WI38 (cell line): ENCODE measurements at regions not wholly inside any gene's neighbourhood (a gene's known extent, or its start where the extent isn't known, plus 50 kb on each side); places are given as distances from the start of the nearest gene placed in this dataset.

Source experiments
- H3K4me3 ChIP-seq: 2 replicates; pipeline ENCODE4 v1.5.1; 2011; ENCODE audit warnings: low read depth, mild to moderate bottlenecking, control low read depth, low read length
- TF ChIP-seq, protein P1 (sequence below): IDR thresholded peaks from 2 replicates; pipeline ENCODE4 v1.5.1; 2012; ENCODE audit warnings: low read depth, mild to moderate bottlenecking, control low read depth, low read length

DNA sequence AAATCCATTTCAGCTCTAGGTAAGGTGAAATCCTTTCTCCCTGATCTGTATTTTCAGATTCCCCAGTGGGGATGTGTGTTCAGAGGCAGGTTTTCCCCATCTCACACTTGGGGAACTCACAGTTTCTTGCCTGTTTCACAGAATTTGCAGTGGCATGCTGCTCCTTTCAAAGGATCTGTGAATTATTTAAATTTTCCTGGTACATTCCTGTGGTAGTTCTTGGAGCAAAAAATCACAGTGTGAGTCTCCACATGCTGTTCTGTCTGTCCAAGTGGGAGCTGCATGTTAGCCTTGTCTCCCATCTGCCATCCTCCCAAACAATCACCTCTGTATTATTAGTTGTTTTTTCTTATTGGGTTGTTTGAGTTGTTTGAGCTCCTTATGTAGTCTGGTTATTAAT, 372.9 kb downstream of the ARL6IP6 start:
- no peak overlapping the region for H3K4me3 ChIP-seq
- TF ChIP-seq, protein P1, sequence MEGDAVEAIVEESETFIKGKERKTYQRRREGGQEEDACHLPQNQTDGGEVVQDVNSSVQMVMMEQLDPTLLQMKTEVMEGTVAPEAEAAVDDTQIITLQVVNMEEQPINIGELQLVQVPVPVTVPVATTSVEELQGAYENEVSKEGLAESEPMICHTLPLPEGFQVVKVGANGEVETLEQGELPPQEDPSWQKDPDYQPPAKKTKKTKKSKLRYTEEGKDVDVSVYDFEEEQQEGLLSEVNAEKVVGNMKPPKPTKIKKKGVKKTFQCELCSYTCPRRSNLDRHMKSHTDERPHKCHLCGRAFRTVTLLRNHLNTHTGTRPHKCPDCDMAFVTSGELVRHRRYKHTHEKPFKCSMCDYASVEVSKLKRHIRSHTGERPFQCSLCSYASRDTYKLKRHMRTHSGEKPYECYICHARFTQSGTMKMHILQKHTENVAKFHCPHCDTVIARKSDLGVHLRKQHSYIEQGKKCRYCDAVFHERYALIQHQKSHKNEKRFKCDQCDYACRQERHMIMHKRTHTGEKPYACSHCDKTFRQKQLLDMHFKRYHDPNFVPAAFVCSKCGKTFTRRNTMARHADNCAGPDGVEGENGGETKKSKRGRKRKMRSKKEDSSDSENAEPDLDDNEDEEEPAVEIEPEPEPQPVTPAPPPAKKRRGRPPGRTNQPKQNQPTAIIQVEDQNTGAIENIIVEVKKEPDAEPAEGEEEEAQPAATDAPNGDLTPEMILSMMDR, result no peak

DNA sequence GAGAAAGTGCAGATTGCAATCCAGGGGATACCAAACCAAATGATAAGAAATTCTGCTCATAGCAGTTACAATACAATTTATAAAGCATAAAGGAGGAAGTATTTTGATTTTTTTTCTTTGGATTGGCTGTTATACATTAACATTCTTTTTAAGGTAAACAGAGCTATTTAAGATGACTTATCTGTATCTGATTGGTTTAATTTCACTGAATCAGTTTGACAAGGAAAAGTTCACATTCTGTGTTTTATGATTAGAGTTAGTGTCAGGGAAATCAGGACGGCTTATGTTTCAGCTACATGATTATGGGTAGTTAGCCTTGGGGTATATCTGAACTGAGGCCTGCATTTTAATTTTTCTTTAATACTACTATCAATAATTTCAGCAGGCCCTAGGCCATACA, 360.9 kb downstream of the ARL6IP6 start:
- TF ChIP-seq, protein P1, result no peak
- no peak overlapping the region for H3K4me3 ChIP-seq

DNA sequence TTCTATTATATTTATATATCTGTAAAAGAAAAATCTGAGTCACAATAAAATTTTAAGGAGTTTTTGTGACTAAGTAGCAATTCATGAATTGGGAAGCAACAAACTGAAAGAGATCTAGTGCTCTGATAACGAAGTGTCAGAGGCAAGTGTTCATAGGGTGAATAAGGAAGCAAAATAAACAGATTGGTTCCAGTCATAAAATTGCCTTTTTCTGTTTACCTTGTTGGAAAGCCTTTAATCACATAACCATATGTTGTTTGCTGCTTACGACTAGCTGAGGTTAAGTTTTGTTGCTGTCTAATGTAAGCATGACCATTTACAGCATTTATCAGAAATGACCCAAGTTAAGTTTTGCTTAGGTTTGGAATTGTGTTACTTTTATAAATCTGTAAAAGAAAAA, 358.9 kb downstream of the ARL6IP6 start:
- TF ChIP-seq, protein P1, result no peak
- no peak overlapping the region for H3K4me3 ChIP-seq

DNA sequence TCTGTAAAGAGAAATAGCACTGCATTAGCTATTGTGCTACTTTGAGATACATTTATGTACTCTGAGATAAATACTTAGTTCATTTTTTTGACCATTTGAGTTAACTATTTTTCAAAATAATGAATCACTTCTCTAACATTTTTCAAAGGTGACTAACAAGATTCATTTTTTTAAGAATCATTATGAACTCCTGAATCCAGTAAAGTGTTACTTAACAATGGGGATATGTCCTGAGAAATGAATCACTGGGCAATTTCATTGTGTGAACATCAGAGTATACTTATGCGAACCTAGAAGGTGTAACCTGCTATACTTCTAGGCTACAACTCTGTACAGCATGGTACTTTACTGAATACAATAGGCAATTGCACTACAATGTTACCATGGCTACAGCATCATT, 355.8 kb downstream of the ARL6IP6 start:
- TF ChIP-seq, protein P1, result no peak
- no peak overlapping the region for H3K4me3 ChIP-seq

DNA sequence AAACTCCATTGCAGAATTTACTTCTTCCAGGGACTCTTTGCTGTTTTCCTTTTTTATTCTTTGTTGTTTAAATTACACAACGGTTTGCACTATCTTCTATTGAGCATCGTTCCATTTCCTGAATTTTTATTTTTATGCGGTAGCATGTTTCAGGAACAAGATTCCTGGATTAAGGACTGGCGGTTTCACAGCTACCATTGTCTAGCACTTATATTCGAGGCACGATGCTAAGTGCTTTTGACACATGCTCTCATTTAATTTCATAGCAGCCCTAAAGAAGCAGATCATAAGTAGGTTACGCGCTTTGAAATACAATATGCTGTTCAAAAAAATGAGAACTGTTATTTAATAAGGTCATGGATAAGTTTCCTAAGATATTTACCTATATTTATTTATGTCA, 354.4 kb downstream of the ARL6IP6 start:
- no peak overlapping the region for H3K4me3 ChIP-seq
- TF ChIP-seq, protein P1, result no peak

DNA sequence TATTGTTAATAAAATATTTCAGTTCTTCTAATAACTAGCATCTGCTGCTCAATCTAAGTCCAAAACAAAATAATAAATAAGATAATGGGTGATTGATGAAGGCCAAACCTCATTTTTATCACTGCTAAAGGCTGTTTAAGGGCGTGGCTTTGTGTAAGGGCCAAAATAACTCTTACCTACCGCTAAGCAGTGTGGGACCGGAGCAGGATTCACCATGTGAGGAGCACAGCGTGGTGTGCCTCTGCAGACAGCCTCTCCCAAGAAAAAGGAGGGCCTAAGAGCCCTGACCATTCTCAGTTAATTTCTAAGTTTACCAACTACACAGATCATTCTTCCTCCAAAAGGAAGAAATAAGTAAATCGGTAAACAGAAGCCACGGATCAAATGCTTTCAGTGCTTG, 353.7 kb downstream of the ARL6IP6 start:
- TF ChIP-seq, protein P1, result no peak
- H3K4me3 ChIP-seq, result no peak overlapping the region

DNA sequence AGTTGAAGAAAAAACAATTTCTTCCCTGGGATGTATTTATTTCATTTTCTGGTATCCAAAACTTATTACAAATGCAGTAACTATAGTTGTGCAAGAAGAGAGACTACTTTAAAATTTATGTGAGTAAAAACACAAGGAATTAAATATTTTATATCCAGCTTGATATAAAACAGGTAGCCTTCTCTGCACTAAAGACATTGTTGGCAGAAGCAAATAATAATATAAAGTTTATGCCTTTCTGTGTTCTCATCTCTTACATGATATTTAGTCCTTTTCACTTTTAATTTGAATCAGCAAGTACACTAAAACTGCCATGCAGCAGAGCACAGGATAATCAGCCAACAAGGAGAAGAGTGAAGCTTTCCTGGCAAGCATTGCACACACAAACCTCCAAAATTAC, 352.7 kb downstream of the ARL6IP6 start:
- no peak overlapping the region for H3K4me3 ChIP-seq
- TF ChIP-seq, protein P1, result no peak
